Nucleus accumbens (tissue), 56 donors: ENCODE measurements at regions not wholly inside any gene's neighbourhood (a gene's known extent, or its start where the extent isn't known, plus 50 kb on each side); places are given as distances from the start of the nearest gene placed in this dataset.
"Not testable (repeated sequence)": the region's sequence is repeated elsewhere in the genome, so short reads cannot be mapped to it uniquely, and the experiment has no call there.

Experiments
- DNase-seq, 56 donors: peaks; one replicate each; lab custom pipeline; 2025; lab: John Stamatoyannopoulos, UW

- no peak for DNase-seq
These were observed 226.0 kb downstream of the SPRY1 start for GRCh38 chr4:123622572-123622971.

- no peak for DNase-seq
These were observed 227.0 kb downstream of the SPRY1 start for GRCh38 chr4:123623611-123624010.

- no peak for DNase-seq
These were observed 228.4 kb downstream of the SPRY1 start for GRCh38 chr4:123624959-123625358.

GRCh38 chr4:123628288-123628687, 231.7 kb downstream of the SPRY1 start:
- no peak for DNase-seq

GRCh38 chr4:123631786-123632692, 235.4 kb downstream of the SPRY1 start:
- no peak for DNase-seq

- no peak for DNase-seq
These were observed 236.1 kb downstream of the SPRY1 start for GRCh38 chr4:123632693-123633030.

- DNase-seq = no peak
These were observed 242.2 kb downstream of the SPRY1 start for GRCh38 chr4:123638834-123639233.

- no peak for DNase-seq
These were observed 243.7 kb downstream of the SPRY1 start for GRCh38 chr4:123640271-123640670.

- DNase-seq = no peak
These were observed 244.2 kb downstream of the SPRY1 start for GRCh38 chr4:123640824-123641223.

- no peak for DNase-seq
These were observed 247.1 kb downstream of the SPRY1 start for GRCh38 chr4:123643691-123644090.

GRCh38 chr4:123649250-123649644, 252.7 kb downstream of the SPRY1 start:
- no peak for DNase-seq

GRCh38 chr4:123649645-123650391, 253.2 kb downstream of the SPRY1 start:
- peak in 1 of 56 donors; percentile 18 for DNase-seq

GRCh38 chr4:123651066-123651465, 254.5 kb downstream of the SPRY1 start:
- DNase-seq = no peak

GRCh38 chr4:123651536-123652180, 255.1 kb downstream of the SPRY1 start:
- DNase-seq = no peak

GRCh38 chr4:123652476-123652875, 255.9 kb downstream of the SPRY1 start:
- DNase-seq = no peak

GRCh38 chr4:123653236-123653635, 256.6 kb downstream of the SPRY1 start:
- DNase-seq = no peak

GRCh38 chr4:123656746-123657294, 260.2 kb downstream of the SPRY1 start:
- DNase-seq = not testable (repeated sequence)

GRCh38 chr4:123657606-123658005, 261.0 kb downstream of the SPRY1 start:
- DNase-seq = not testable (repeated sequence)

- no peak for DNase-seq
These were observed 262.7 kb downstream of the SPRY1 start for GRCh38 chr4:123659262-123659661.

- no peak for DNase-seq
These were observed 263.1 kb downstream of the SPRY1 start for GRCh38 chr4:123659730-123660129.
